ENCODE measurements at regions not wholly inside any gene's neighbourhood (a gene's known extent, or its start where the extent isn't known, plus 50 kb on each side); places are given as distances from the start of the nearest gene placed in this dataset.

- ATAC-seq: no peak
- Mint-ChIP-seq H3K4me1 (no peaks in the 10 kb centered on the region), H3K27ac (no peak overlapping the region), H3K36me3 (no peaks in the 10 kb centered on the region), H3K9me3 (no peaks in the 10 kb centered on the region), H3K27me3 (peaks cover 6 to 19% (median 15%) of the 10 kb centered on the region in 5 donors), H3K4me3 (no peak overlapping the region)
- no peak for DNase-seq
- POLR2A ChIA-PET: no interaction called here
- no peak overlapping the region for H3K4me3 ChIP-seq (ENCODE audit: low read length)
- H3K27me3 ChIP-seq (ENCODE audit: control insufficient read depth in 2 of 2, insufficient read depth in 2 of 2, low read length in 2 of 2): no peaks in the 10 kb centered on the region
- no peaks in the 10 kb centered on the region for H3K36me3 ChIP-seq (ENCODE audit: control insufficient read depth in 2 of 3, insufficient read depth in 3 of 3, low read length in 3 of 3)
- intact Hi-C loops (cut with micrococcal nuclease): no loop called here
- no peak overlapping the region for H3K27ac ChIP-seq (ENCODE audit: low read depth, low read length)
- H3K4me1 ChIP-seq (ENCODE audit: control insufficient read depth in 2 of 2, insufficient read depth in 2 of 2, low read length in 2 of 2): no peaks in the 10 kb centered on the region
- H3K9me3 ChIP-seq (ENCODE audit: control insufficient read depth in 2 of 3, low read length in 3 of 3): no peaks in the 10 kb centered on the region
- CTCF ChIA-PET: interaction anchor here (0.6 kb wide), 1 partner anchor 701 kb away, joined by 3 read pairs; no protein-coding TSS in a partner anchor
These were observed 58.7 kb upstream of the POU3F1 start for GRCh38 chr1:38105267-38105666.

- H3K27me3 ChIP-seq (ENCODE audit: control insufficient read depth in 2 of 2, insufficient read depth in 2 of 2, low read length in 2 of 2): no peaks in the 10 kb centered on the region
- H3K4me1 ChIP-seq (ENCODE audit: control insufficient read depth in 2 of 2, insufficient read depth in 2 of 2, low read length in 2 of 2): no peaks in the 10 kb centered on the region
- H3K4me3 Mint-ChIP-seq: no peak overlapping the region
- H3K9me3 ChIP-seq (ENCODE audit: control insufficient read depth in 2 of 3, low read length in 3 of 3): no peaks in the 10 kb centered on the region
- ChIA-PET CTCF (no interaction called here), POLR2A (no interaction called here)
- H3K36me3 Mint-ChIP-seq: no peaks in the 10 kb centered on the region
- no peaks in the 10 kb centered on the region for H3K36me3 ChIP-seq (ENCODE audit: control insufficient read depth in 2 of 3, insufficient read depth in 3 of 3, low read length in 3 of 3)
- no peaks in the 10 kb centered on the region for H3K4me1 Mint-ChIP-seq
- DNase-seq (no peak), ATAC-seq (no peak)
- peaks cover 0 to 2% (median 0%) of the 10 kb centered on the region in 11 donors for H3K9me3 Mint-ChIP-seq
- H3K27ac ChIP-seq (ENCODE audit: low read depth, low read length): no peak overlapping the region
- intact Hi-C loops (cut with micrococcal nuclease): no loop called here
- H3K27me3 Mint-ChIP-seq: peaks cover 2 to 17% (median 11%) of the 10 kb centered on the region in 5 donors
- no peak overlapping the region for H3K4me3 ChIP-seq (ENCODE audit: low read length)
- H3K27ac Mint-ChIP-seq: no peak overlapping the region
These were observed 56.0 kb upstream of the POU3F1 start for GRCh38 chr1:38102636-38103035.

GRCh38 chr1:38101037-38101785 lies 54.6 kb upstream of the POU3F1 start:
- no peak overlapping the region for H3K27ac Mint-ChIP-seq
- intact Hi-C loops (cut with micrococcal nuclease): no loop called here
- Histone ChIP-seq H3K27me3 (ENCODE audit: control insufficient read depth in 2 of 2, insufficient read depth in 2 of 2, low read length in 2 of 2) (no peaks in the 10 kb centered on the region), H3K4me3 (ENCODE audit: low read length) (no peak overlapping the region), H3K9me3 (ENCODE audit: control insufficient read depth in 2 of 3, low read length in 3 of 3) (no peaks in the 10 kb centered on the region), H3K27ac (ENCODE audit: low read depth, low read length) (no peak overlapping the region), H3K4me1 (ENCODE audit: control insufficient read depth in 2 of 2, insufficient read depth in 2 of 2, low read length in 2 of 2) (no peaks in the 10 kb centered on the region), H3K36me3 (ENCODE audit: control insufficient read depth in 2 of 3, insufficient read depth in 3 of 3, low read length in 3 of 3) (no peaks in the 10 kb centered on the region)
- H3K27me3 Mint-ChIP-seq: peaks cover 0 to 17% (median 6%) of the 10 kb centered on the region in 5 donors
- peaks cover 0 to 2% (median 0%) of the 10 kb centered on the region in 11 donors for H3K9me3 Mint-ChIP-seq
- ChIA-PET POLR2A (no interaction called here), CTCF (no interaction called here)
- H3K36me3 Mint-ChIP-seq: no peaks in the 10 kb centered on the region
- H3K4me1 Mint-ChIP-seq: no peaks in the 10 kb centered on the region
- no peak for DNase-seq
- H3K4me3 Mint-ChIP-seq: no peak overlapping the region
- ATAC-seq: no peak

- DNase-seq (no peak), ATAC-seq (no peak)
- ChIA-PET CTCF (no interaction called here), POLR2A (interaction anchor here (0.9 kb wide), 1 partner anchor 477 kb away, joined by 3 read pairs; no protein-coding TSS in a partner anchor)
- no peaks in the 10 kb centered on the region for H3K36me3 Mint-ChIP-seq
- peaks cover 6 to 22% (median 12%) of the 10 kb centered on the region in 5 donors for H3K27me3 Mint-ChIP-seq
- no peak overlapping the region for H3K4me3 ChIP-seq (ENCODE audit: low read length)
- intact Hi-C loops (cut with micrococcal nuclease): no loop called here
- no peaks in the 10 kb centered on the region for H3K9me3 ChIP-seq (ENCODE audit: control insufficient read depth in 2 of 3, low read length in 3 of 3)
- no peak overlapping the region for H3K4me3 Mint-ChIP-seq
- no peaks in the 10 kb centered on the region for H3K4me1 ChIP-seq (ENCODE audit: control insufficient read depth in 2 of 2, insufficient read depth in 2 of 2, low read length in 2 of 2)
- peaks cover 0 to 2% (median 0%) of the 10 kb centered on the region in 11 donors for H3K9me3 Mint-ChIP-seq
- H3K4me1 Mint-ChIP-seq: no peaks in the 10 kb centered on the region
- no peaks in the 10 kb centered on the region for H3K27me3 ChIP-seq (ENCODE audit: control insufficient read depth in 2 of 2, insufficient read depth in 2 of 2, low read length in 2 of 2)
- no peak overlapping the region for H3K27ac Mint-ChIP-seq
- H3K27ac ChIP-seq (ENCODE audit: low read depth, low read length): no peak overlapping the region
- no peaks in the 10 kb centered on the region for H3K36me3 ChIP-seq (ENCODE audit: control insufficient read depth in 2 of 3, insufficient read depth in 3 of 3, low read length in 3 of 3)
These were observed 51.7 kb upstream of the POU3F1 start for GRCh38 chr1:38098101-38098847.

GRCh38 chr1:38097284-38097898 lies 50.8 kb upstream of the POU3F1 start:
- Mint-ChIP-seq H3K36me3 (no peaks in the 10 kb centered on the region), H3K4me3 (no peak overlapping the region), H3K9me3 (peaks cover 0 to 2% (median 0%) of the 10 kb centered on the region in 11 donors), H3K4me1 (no peaks in the 10 kb centered on the region), H3K27ac (no peak overlapping the region), H3K27me3 (peaks cover 12 to 26% (median 18%) of the 10 kb centered on the region in 5 donors)
- no peak overlapping the region for H3K27ac ChIP-seq (ENCODE audit: low read depth, low read length)
- CTCF ChIA-PET: no interaction called here
- H3K36me3 ChIP-seq (ENCODE audit: control insufficient read depth in 2 of 3, insufficient read depth in 3 of 3, low read length in 3 of 3): no peaks in the 10 kb centered on the region
- POLR2A ChIA-PET: interaction anchor here (0.9 kb wide), 1 partner anchor 478 kb away, joined by 3 read pairs; no protein-coding TSS in a partner anchor
- H3K27me3 ChIP-seq (ENCODE audit: control insufficient read depth in 2 of 2, insufficient read depth in 2 of 2, low read length in 2 of 2): no peaks in the 10 kb centered on the region
- H3K4me1 ChIP-seq (ENCODE audit: control insufficient read depth in 2 of 2, insufficient read depth in 2 of 2, low read length in 2 of 2): no peaks in the 10 kb centered on the region
- no peaks in the 10 kb centered on the region for H3K9me3 ChIP-seq (ENCODE audit: control insufficient read depth in 2 of 3, low read length in 3 of 3)
- intact Hi-C loops (cut with micrococcal nuclease): no loop called here
- no peak overlapping the region for H3K4me3 ChIP-seq (ENCODE audit: low read length)
- ATAC-seq (no peak), DNase-seq (no peak)
